ENCODE measurements at regions not wholly inside any gene's neighbourhood (a gene's known extent, or its start where the extent isn't known, plus 50 kb on each side); places are given as distances from the start of the nearest gene placed in this dataset.

DNA sequence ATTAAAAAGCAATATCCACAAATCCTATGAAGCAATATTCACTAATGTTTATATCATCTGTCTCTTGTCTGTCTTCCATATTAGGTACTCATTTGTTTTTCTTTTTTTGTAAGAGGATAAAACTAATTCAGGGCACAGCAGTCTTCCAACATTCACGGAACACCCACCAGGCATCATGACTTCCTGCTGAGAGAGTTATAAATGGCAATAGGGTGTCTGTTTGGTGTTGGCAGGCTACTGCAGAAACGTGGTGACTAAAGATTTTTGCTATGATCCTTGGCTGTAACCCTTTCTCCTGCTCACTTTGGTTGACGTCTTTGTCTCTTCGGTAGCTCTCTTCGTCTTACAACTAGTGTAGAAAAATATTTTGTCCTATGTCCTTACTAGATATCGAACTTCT, 860.6 kb upstream of the MGAT4C start:
- no peaks in the 10 kb centered on the region for H3K9me3 Mint-ChIP-seq
- no peaks in the 10 kb centered on the region for H3F3A ChIP-seq (ENCODE audit: low read depth)
- no peaks in the 10 kb centered on the region for H3K4me1 ChIP-seq
- no peaks in the 10 kb centered on the region for H4K20me1 ChIP-seq (ENCODE audit: low read depth)
- DNase-seq (ENCODE audit: low spot score): no peak
- H3K9me3 ChIP-seq (ENCODE audit: low read depth): no peaks in the 10 kb centered on the region
- no peak overlapping the region for H3K4me2 ChIP-seq
- H2AFZ ChIP-seq (replicated peaks): peak overlapping the region; percentile 6
- TF ChIP-seq EZH2 (IDR thresholded peaks at IDR 0.05): no peak
- no peak for TF ChIP-seq EZH2phosphoT487 (IDR thresholded peaks at IDR 0.05)
- TF ChIP-seq, protein P1, sequence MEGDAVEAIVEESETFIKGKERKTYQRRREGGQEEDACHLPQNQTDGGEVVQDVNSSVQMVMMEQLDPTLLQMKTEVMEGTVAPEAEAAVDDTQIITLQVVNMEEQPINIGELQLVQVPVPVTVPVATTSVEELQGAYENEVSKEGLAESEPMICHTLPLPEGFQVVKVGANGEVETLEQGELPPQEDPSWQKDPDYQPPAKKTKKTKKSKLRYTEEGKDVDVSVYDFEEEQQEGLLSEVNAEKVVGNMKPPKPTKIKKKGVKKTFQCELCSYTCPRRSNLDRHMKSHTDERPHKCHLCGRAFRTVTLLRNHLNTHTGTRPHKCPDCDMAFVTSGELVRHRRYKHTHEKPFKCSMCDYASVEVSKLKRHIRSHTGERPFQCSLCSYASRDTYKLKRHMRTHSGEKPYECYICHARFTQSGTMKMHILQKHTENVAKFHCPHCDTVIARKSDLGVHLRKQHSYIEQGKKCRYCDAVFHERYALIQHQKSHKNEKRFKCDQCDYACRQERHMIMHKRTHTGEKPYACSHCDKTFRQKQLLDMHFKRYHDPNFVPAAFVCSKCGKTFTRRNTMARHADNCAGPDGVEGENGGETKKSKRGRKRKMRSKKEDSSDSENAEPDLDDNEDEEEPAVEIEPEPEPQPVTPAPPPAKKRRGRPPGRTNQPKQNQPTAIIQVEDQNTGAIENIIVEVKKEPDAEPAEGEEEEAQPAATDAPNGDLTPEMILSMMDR (IDR thresholded peaks at IDR 0.05): no peak
- no peak overlapping the region for H3K4me3 Mint-ChIP-seq
- H3K27me3 ChIP-seq: no peaks in the 10 kb centered on the region
- H3K27ac ChIP-seq: no peak overlapping the region
- H3K79me2 ChIP-seq (ENCODE audit: low read depth): no peaks in the 10 kb centered on the region
- no peak overlapping the region for H3K9ac ChIP-seq
- no peaks in the 10 kb centered on the region for H3K27me3 Mint-ChIP-seq (ENCODE audit: insufficient read depth, low read depth)
- H3K36me3 ChIP-seq: no peaks in the 10 kb centered on the region
- no peaks in the 10 kb centered on the region for H3K4me1 Mint-ChIP-seq
- no peak overlapping the region for H3K27ac Mint-ChIP-seq
- H3K4me3 ChIP-seq: no peak overlapping the region
- no peaks in the 10 kb centered on the region for H3K36me3 Mint-ChIP-seq

- Mint-ChIP-seq H3K4me3 (no peak overlapping the region), H3K36me3 (no peaks in the 10 kb centered on the region), H3K4me1 (no peaks in the 10 kb centered on the region), H3K9me3 (no peaks in the 10 kb centered on the region), H3K27ac (no peak overlapping the region), H3K27me3 (ENCODE audit: insufficient read depth, low read depth) (no peaks in the 10 kb centered on the region)
- no peak overlapping the region for H3K4me3 ChIP-seq
- H3K79me2 ChIP-seq (ENCODE audit: low read depth): no peaks in the 10 kb centered on the region
- H3K9me3 ChIP-seq (ENCODE audit: low read depth): no peaks in the 10 kb centered on the region
- TF ChIP-seq, protein P1 (IDR thresholded peaks at IDR 0.05): no peak
- no peak for TF ChIP-seq EZH2phosphoT487 (IDR thresholded peaks at IDR 0.05)
- no peak for TF ChIP-seq EZH2 (IDR thresholded peaks at IDR 0.05)
- no peaks in the 10 kb centered on the region for H3K36me3 ChIP-seq
- no peak overlapping the region for H2AFZ ChIP-seq (replicated peaks)
- no peak overlapping the region for H3K9ac ChIP-seq
- no peak for DNase-seq (ENCODE audit: low spot score)
- no peak overlapping the region for H3K4me2 ChIP-seq
- H3K27ac ChIP-seq: no peak overlapping the region
- no peaks in the 10 kb centered on the region for H3K27me3 ChIP-seq
- H4K20me1 ChIP-seq (ENCODE audit: low read depth): no peaks in the 10 kb centered on the region
- H3K4me1 ChIP-seq: no peaks in the 10 kb centered on the region
- H3F3A ChIP-seq (ENCODE audit: low read depth): no peaks in the 10 kb centered on the region
Measured at GRCh38 chr12:87112571-87113345, 856.6 kb upstream of the MGAT4C start.

DNA sequence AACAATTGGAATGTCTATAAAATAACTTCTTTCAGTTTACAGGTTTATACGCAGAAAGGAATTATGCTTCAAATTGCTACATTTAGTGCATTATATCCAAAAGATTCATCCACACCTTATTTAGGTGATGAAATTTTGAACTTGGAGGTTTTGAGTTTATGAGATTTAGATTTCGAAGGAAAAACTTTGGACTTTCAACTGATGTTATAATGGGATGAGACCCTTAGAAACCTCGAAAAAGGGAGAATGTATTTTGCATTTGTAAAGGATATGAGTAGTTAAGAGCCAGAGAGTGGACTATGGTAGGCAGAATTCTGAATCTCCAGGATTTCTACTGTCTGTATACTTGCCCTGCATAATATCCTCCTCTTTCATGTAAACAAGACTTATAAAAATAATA, 851.6 kb upstream of the MGAT4C start:
- H3K36me3 ChIP-seq: no peaks in the 10 kb centered on the region
- no peak overlapping the region for H2AFZ ChIP-seq (replicated peaks)
- H3K27me3 Mint-ChIP-seq (ENCODE audit: insufficient read depth, low read depth): no peaks in the 10 kb centered on the region
- H3K27me3 ChIP-seq: no peaks in the 10 kb centered on the region
- no peak overlapping the region for H3K27ac Mint-ChIP-seq
- peaks cover 2% of the 10 kb centered on the region for H3K4me1 Mint-ChIP-seq
- H3K27ac ChIP-seq: no peak overlapping the region
- H3K9me3 Mint-ChIP-seq: no peaks in the 10 kb centered on the region
- H3K4me2 ChIP-seq: no peak overlapping the region
- no peak for TF ChIP-seq EZH2phosphoT487 (IDR thresholded peaks at IDR 0.05)
- TF ChIP-seq, protein P1 (IDR thresholded peaks at IDR 0.05): no peak
- TF ChIP-seq EZH2 (IDR thresholded peaks at IDR 0.05): no peak
- H3K79me2 ChIP-seq (ENCODE audit: low read depth): no peaks in the 10 kb centered on the region
- H3K4me3 Mint-ChIP-seq: no peak overlapping the region
- no peaks in the 10 kb centered on the region for H4K20me1 ChIP-seq (ENCODE audit: low read depth)
- no peaks in the 10 kb centered on the region for H3K36me3 Mint-ChIP-seq
- no peaks in the 10 kb centered on the region for H3K9me3 ChIP-seq (ENCODE audit: low read depth)
- H3K4me3 ChIP-seq: no peak overlapping the region
- DNase-seq (ENCODE audit: low spot score): no peak
- H3F3A ChIP-seq (ENCODE audit: low read depth): no peaks in the 10 kb centered on the region
- no peak overlapping the region for H3K9ac ChIP-seq
- H3K4me1 ChIP-seq: no peaks in the 10 kb centered on the region
